DOHH2 (cell line): ENCODE measurements at regions not wholly inside any gene's neighbourhood (a gene's known extent, or its start where the extent isn't known, plus 50 kb on each side); places are given as distances from the start of the nearest gene placed in this dataset.

ENCODE experiments used
- CTCF ChIP-seq: fragments of 200-600 bp; sonication (generic); IDR thresholded peaks from one replicate; pipeline ENCODE4 v1.5.1; 2014; ENCODE audit warnings: antibody characterized with exemption, mild to moderate bottlenecking, low read depth, low read length; ENCODE audit not compliant: poor library complexity, severe bottlenecking
- EZH2phosphoT487 ChIP-seq: fragments of 200-600 bp; sonication (generic); IDR thresholded peaks from 2 replicates; pipeline ENCODE4 v1.6.1; 2017; ENCODE audit warnings: borderline replicate concordance, mild to moderate bottlenecking, antibody characterized with exemption, low read length, moderate library complexity, mixed read lengths

- TF ChIP-seq CTCF (no peak), EZH2phosphoT487 (no peak)
These were observed 193.9 kb upstream of the C14orf180 start for GRCh38 chr14:104385531-104386101.
